H1 (cell line): ENCODE measurements at regions not wholly inside any gene's neighbourhood (a gene's known extent, or its start where the extent isn't known, plus 50 kb on each side); places are given as distances from the start of the nearest gene placed in this dataset.
A peak's percentile ranks its signal among the peaks of the same experiment; 100 is the strongest.

ENCODE experiments used
- CTCF ChIA-PET: fragments of 300-600 bp; sonication (Branson Sonifier 250); formaldehyde crosslinking; loops from one replicate; lab custom pipeline; 2021; ENCODE audit not compliant: partially characterized antibody; lab: Charles Lee
- POLR2A ChIA-PET: fragments of 300-600 bp; sonication (Branson Sonifier 250); formaldehyde crosslinking; loops from one replicate; lab custom pipeline; 2021; ENCODE audit warnings: inconsistent platforms; ENCODE audit not compliant: partially characterized antibody; lab: Charles Lee
- DNase-seq, 2 experiments: peaks; one replicate each; pipeline versions ENCODE4 v3.0.0 to v3.0.0-alpha.2; 2010 to 2022; ENCODE audit warnings: low spot score in 2 of 2, low read depth in 1 of 2, mixed read lengths in 1 of 2
- FAIRE-seq: peaks from 2 replicates; lab custom pipeline; 2011; peaks lifted over from hg19 to GRCh38; lab: Jason Lieb, UNC
- H2AFZ ChIP-seq: 2 replicates; pipeline ENCODE4 v1.8.1; 2012; ENCODE audit warnings: low read length, inconsistent platforms
- H2AK5ac ChIP-seq: 2 replicates; pipeline ENCODE4 v1.6.1; 2013; ENCODE audit warnings: low read depth, low read length
- H2BK120ac ChIP-seq: replicated peaks from 2 replicates; pipeline ENCODE3; 2013; ENCODE audit warnings: low read depth, low read length, inconsistent platforms
- H2BK12ac ChIP-seq: 2 replicates; pipeline ENCODE4 v1.6.1; 2013; ENCODE audit warnings: low read depth, low read length
- H2BK15ac ChIP-seq: 2 replicates; pipeline ENCODE4 v1.6.1; 2013; ENCODE audit warnings: low read length
- H2BK20ac ChIP-seq: 2 replicates; pipeline ENCODE4 v1.6.1; 2013; ENCODE audit warnings: low read length
- H2BK5ac ChIP-seq: 2 replicates; pipeline ENCODE4 v1.6.1; 2013; ENCODE audit warnings: low read depth, low read length
- H3K14ac ChIP-seq: 2 replicates; pipeline ENCODE4 v1.6.1; 2013; ENCODE audit warnings: inconsistent platforms; ENCODE audit not compliant: insufficient read length
- H3K18ac ChIP-seq: 2 replicates; pipeline ENCODE4 v1.6.1; 2013; ENCODE audit warnings: low read length; ENCODE audit errors: extremely low read depth
- H3K23ac ChIP-seq: 2 replicates; pipeline ENCODE4 v1.6.1; 2013; ENCODE audit warnings: inconsistent platforms; ENCODE audit not compliant: insufficient read length
- H3K23me2 ChIP-seq: 2 replicates; pipeline ENCODE4 v1.6.1; 2013; ENCODE audit warnings: low read depth, low read length
- H3K27ac ChIP-seq: 2 replicates; pipeline ENCODE4 v1.6.1; 2011; ENCODE audit warnings: low read depth, low read length, inconsistent platforms
- H3K27me3 ChIP-seq, 4 experiments: replicated peaks in 1 of 4; 1 replicate in 1 of 4; 2 replicates in 3 of 4; pipeline versions ENCODE4 v1.6.1 to v1.8.1; 2011 to 2013; ENCODE audit warnings: low read length in 3 of 4, mild to moderate bottlenecking in 3 of 4, inconsistent platforms in 2 of 4, mixed read lengths in 2 of 4, moderate library complexity in 1 of 4; ENCODE audit not compliant: control insufficient read depth in 3 of 4, insufficient read depth in 3 of 4; ENCODE audit errors: extremely low read depth in 1 of 4
- H3K36me3 ChIP-seq, 4 experiments: 2 replicates each; pipeline versions ENCODE4 v1.6.1 to v1.8.1; 2011 to 2013; ENCODE audit warnings: mild to moderate bottlenecking in 4 of 4, low read length in 3 of 4, moderate library complexity in 2 of 4, control low read depth in 1 of 4, inconsistent platforms in 1 of 4; ENCODE audit not compliant: insufficient read depth in 4 of 4, control insufficient read depth in 2 of 4
- H3K4ac ChIP-seq: replicated peaks from 2 replicates; pipeline ENCODE3; 2013; ENCODE audit warnings: low read length, low read depth, mixed read lengths, inconsistent platforms; ENCODE audit not compliant: insufficient read length
- H3K4me1 ChIP-seq, 4 experiments: replicated peaks in 1 of 4; 1 replicate in 1 of 4; 2 replicates in 3 of 4; pipeline versions ENCODE4 v1.6.1 to v1.8.1; 2011 to 2013; ENCODE audit warnings: low read length in 3 of 4, inconsistent platforms in 2 of 4, mixed read lengths in 1 of 4; ENCODE audit not compliant: insufficient read depth in 4 of 4, control insufficient read depth in 3 of 4
- H3K4me2 ChIP-seq, 2 experiments: 2 replicates each; pipeline versions ENCODE4 v1.6.1 to v1.8.1; 2011 to 2013; ENCODE audit warnings: low read depth in 2 of 2, low read length in 2 of 2, control low read depth in 1 of 2, inconsistent platforms in 1 of 2, mild to moderate bottlenecking in 1 of 2; ENCODE audit not compliant: insufficient read depth in 1 of 2
- H3K4me3 ChIP-seq, 4 experiments: fragments of 200-600, 300-600 bp in 1 of 4; sonication (generic), shearing (Covaris generic), sonication (Bioruptor Twin) in 1 of 4; 2 replicates each; pipeline versions ENCODE4 v1.5.1 to v1.8.1; 2011 to 2016; ENCODE audit warnings: low read length in 4 of 4, low read depth in 3 of 4, control low read depth in 2 of 4, inconsistent platforms in 2 of 4, mild to moderate bottlenecking in 2 of 4, mixed read lengths in 1 of 4, moderate library complexity in 1 of 4; ENCODE audit not compliant: insufficient read depth in 2 of 4; ENCODE audit errors: extremely low read depth in 1 of 4
- H3K56ac ChIP-seq: replicated peaks from 2 replicates; pipeline ENCODE3; 2013; ENCODE audit warnings: low read depth, mild to moderate bottlenecking, mixed read lengths, low read length, inconsistent platforms; ENCODE audit not compliant: insufficient read length
- H3K79me1 ChIP-seq: 2 replicates; pipeline ENCODE4 v1.6.1; 2013; ENCODE audit warnings: low read depth, low read length, control low read depth
- H3K79me2 ChIP-seq, 2 experiments: 2 replicates each; pipeline versions ENCODE4 v1.6.1 to v1.8.1; 2012 to 2013; ENCODE audit warnings: low read length in 2 of 2, mild to moderate bottlenecking in 2 of 2, inconsistent platforms in 1 of 2; ENCODE audit not compliant: insufficient read depth in 2 of 2, control insufficient read depth in 1 of 2
- H3K9ac ChIP-seq, 4 experiments: replicated peaks in 1 of 4; 1 replicate in 1 of 4; 2 replicates in 3 of 4; pipeline versions ENCODE4 v1.6.1 to v1.8.1; 2011 to 2013; ENCODE audit warnings: low read depth in 3 of 4, low read length in 3 of 4, control low read depth in 2 of 4, mild to moderate bottlenecking in 2 of 4, moderate library complexity in 2 of 4, inconsistent platforms in 1 of 4; ENCODE audit errors: extremely low read depth in 1 of 4
- H3K9me3 ChIP-seq, 2 experiments: 2 replicates each; pipeline versions ENCODE4 v1.6.1 to v1.8.1; 2012 to 2013; ENCODE audit warnings: mild to moderate bottlenecking in 2 of 2, moderate library complexity in 2 of 2, control low read depth in 1 of 2, inconsistent platforms in 1 of 2, low read depth in 1 of 2, low read length in 1 of 2, mixed read lengths in 1 of 2; ENCODE audit not compliant: insufficient read depth in 2 of 2
- H4K20me1 ChIP-seq, 2 experiments: replicated peaks in 1 of 2; 2 replicates each; pipeline versions ENCODE3 to v1.8.1; 2011 to 2013; ENCODE audit warnings: inconsistent platforms in 2 of 2, low read length in 2 of 2, mild to moderate bottlenecking in 1 of 2; ENCODE audit not compliant: insufficient read depth in 2 of 2, control insufficient read depth in 1 of 2
- H4K5ac ChIP-seq: 2 replicates; pipeline ENCODE4 v1.6.1; 2013; ENCODE audit warnings: low read length, low read depth, mixed read lengths, inconsistent platforms; ENCODE audit not compliant: insufficient read length
- H4K8ac ChIP-seq: 2 replicates; pipeline ENCODE4 v1.8.0; 2013; ENCODE audit warnings: mild to moderate bottlenecking, moderate library complexity, low read length, inconsistent platforms; ENCODE audit not compliant: insufficient read depth; ENCODE audit errors: extremely low read depth
- H4K91ac ChIP-seq: replicated peaks from 2 replicates; pipeline ENCODE3; 2013; ENCODE audit warnings: low read length, mixed read lengths, inconsistent platforms; ENCODE audit not compliant: insufficient read length
- ATF2 ChIP-seq: IDR thresholded peaks from 2 replicates; pipeline ENCODE4 v1.6.1; 2012; ENCODE audit warnings: low read length, inconsistent platforms
- FOSL1 ChIP-seq: IDR thresholded peaks from 2 replicates; pipeline ENCODE4 v1.6.1; 2011; ENCODE audit warnings: mild to moderate bottlenecking, low read depth, low read length, moderate library complexity; ENCODE audit not compliant: insufficient read depth
- GTF2F1 ChIP-seq: IDR thresholded peaks from 2 replicates; pipeline ENCODE4 v1.6.1; 2012; ENCODE audit warnings: low read depth, low read length, improper control_type of control experiment, borderline replicate concordance
- HDAC2 ChIP-seq, 2 experiments: fragments of 300-600 bp in 1 of 2; sonication (generic) in 1 of 2; IDR thresholded peaks; 2 replicates each; pipeline ENCODE4 v1.6.1; 2011 to 2012; ENCODE audit warnings: low read depth in 2 of 2, low read length in 2 of 2, mild to moderate bottlenecking in 2 of 2, moderate library complexity in 2 of 2, borderline replicate concordance in 1 of 2, inconsistent platforms in 1 of 2
- NANOG ChIP-seq: IDR thresholded peaks from 2 replicates; pipeline ENCODE4 v1.6.1; 2011; ENCODE audit warnings: low read length, low read depth, mild to moderate bottlenecking, inconsistent platforms; ENCODE audit not compliant: insufficient read depth, poor library complexity, severe bottlenecking
- NRF1 ChIP-seq: IDR thresholded peaks from 2 replicates; pipeline ENCODE4 v1.6.1; 2011; ENCODE audit warnings: mild to moderate bottlenecking, low read depth, low read length, improper control_type of control experiment
- RFX5 ChIP-seq: IDR thresholded peaks from 2 replicates; pipeline ENCODE4 v1.6.1; 2011; ENCODE audit warnings: low read depth, low read length, improper control_type of control experiment, borderline replicate concordance
- TBP ChIP-seq: IDR thresholded peaks from 2 replicates; pipeline ENCODE4 v1.6.1; 2011; ENCODE audit warnings: low read depth, low read length, improper control_type of control experiment
- USF2 ChIP-seq: IDR thresholded peaks from 2 replicates; pipeline ENCODE4 v1.6.1; 2011; ENCODE audit warnings: low read length, improper control_type of control experiment
- YY1 ChIP-seq: IDR thresholded peaks from 2 replicates; pipeline ENCODE4 v1.6.1; 2011; ENCODE audit warnings: low read depth, mild to moderate bottlenecking, low read length
- WGBS, 2 experiments: shearing (Covaris generic) in 1 of 2; methylation state at CpG; one replicate each; pipeline versions ENCODE4 v1.1.6 to v1.1.7; 2013 to 2015; ENCODE audit warnings: low lambda C conversion rate in 2 of 2, mixed read lengths in 2 of 2, inconsistent platforms in 1 of 2, low coverage in 1 of 2, missing lambda C conversion rate in 1 of 2; ENCODE audit not compliant: insufficient replicate concordance in 2 of 2, insufficient coverage in 1 of 2, insufficient read length in 1 of 2; ENCODE audit errors: extremely low coverage in 1 of 2, missing lambda C conversion rate in 1 of 2; 5-methylcytosine and 5-hydroxymethylcytosine counted together

GRCh38 chr13:64767054-64767453, 2463.1 kb downstream of the PCDH9 start:
- no peaks in the 10 kb centered on the region for H3K79me1 ChIP-seq
- POLR2A ChIA-PET: no interaction called here
- H2BK20ac ChIP-seq: no peak overlapping the region
- DNase-seq (no peak), FAIRE-seq (no peak)
- no peak overlapping the region for H2BK120ac ChIP-seq
- no peaks in the 10 kb centered on the region for H4K20me1 ChIP-seq
- no peak overlapping the region for H3K27ac ChIP-seq
- H2AFZ ChIP-seq: peak overlapping the region; percentile 89; the same call in 1 of the 2 replicates
- no peak overlapping the region for H3K4me2 ChIP-seq
- no peak overlapping the region for H3K56ac ChIP-seq
- no peak overlapping the region for H2BK15ac ChIP-seq
- no peak overlapping the region for H2BK12ac ChIP-seq
- no peak overlapping the region for H4K5ac ChIP-seq
- H3K18ac ChIP-seq: no peak overlapping the region
- TF ChIP-seq NRF1 (no peak), HDAC2 (IDR thresholded peaks at IDR 0.05; ENCODE audit: borderline replicate concordance in 1 of 2, low read depth in 2 of 2, low read length in 2 of 2) (no peak), NANOG (no peak), RFX5 (no peak), USF2 (no peak), ATF2 (no peak), GTF2F1 (no peak), YY1 (no peak), TBP (no peak), FOSL1 (no peak)
- H3K36me3 ChIP-seq: no peaks in the 10 kb centered on the region
- no peak overlapping the region for H3K9ac ChIP-seq
- CTCF ChIA-PET: interaction anchor here (0.9 kb wide), 1 partner anchor 45 kb away, joined by 3 read pairs; no protein-coding TSS in a partner anchor
- H3K23ac ChIP-seq: no peak overlapping the region
- H4K91ac ChIP-seq: no peak overlapping the region
- H2AK5ac ChIP-seq: no peak overlapping the region
- H3K23me2 ChIP-seq: no peaks in the 10 kb centered on the region
- no peak overlapping the region for H3K4ac ChIP-seq
- peak overlapping the region; percentile 10; the same call in 1 of the 2 replicates for H2BK5ac ChIP-seq
- H3K79me2 ChIP-seq: no peaks in the 10 kb centered on the region
- 54% methylated on average over 2 of the region's 2 CpGs; no CpG with 5 or more reads in 1 of the 2 experiments for WGBS, 2 experiments
- no peaks in the 10 kb centered on the region for H3K4me1 ChIP-seq
- no peaks in the 10 kb centered on the region; a peak in 1 of 4 replicates for H3K9me3 ChIP-seq
- H4K8ac ChIP-seq: no peak overlapping the region
- no peak overlapping the region for H3K4me3 ChIP-seq
- H3K27me3 ChIP-seq: no peaks in the 10 kb centered on the region
- H3K14ac ChIP-seq: no peak overlapping the region
